SU-DHL-6 (cell line): ENCODE measurements at regions not wholly inside any gene's neighbourhood (a gene's known extent, or its start where the extent isn't known, plus 50 kb on each side); places are given as distances from the start of the nearest gene placed in this dataset.

ENCODE experiments used
- H2AFZ ChIP-seq: fragments of 200-600 bp; sonication (generic); 2 replicates; pipeline ENCODE4 v1.6.1; 2014; ENCODE audit warnings: low read depth, mild to moderate bottlenecking, moderate library complexity, mixed read lengths, antibody characterized with exemption, low read length; ENCODE audit not compliant: severe bottlenecking
- H3F3A ChIP-seq: fragments of 200-600 bp; shearing (Covaris generic); 2 replicates; pipeline ENCODE4 v1.6.0; 2016; ENCODE audit warnings: antibody characterized with exemption, mild to moderate bottlenecking; ENCODE audit not compliant: insufficient read depth
- H3K27ac ChIP-seq: fragments of 200-600 bp; sonication (generic); 2 replicates; pipeline ENCODE4 v1.5.1; 2016; ENCODE audit warnings: low read depth, mild to moderate bottlenecking, low read length, moderate library complexity, mixed read lengths
- H3K27me3 ChIP-seq: fragments of 200-600 bp; sonication (generic), shearing (Covaris generic); 2 replicates; pipeline ENCODE4 v1.6.0; 2014; ENCODE audit warnings: mild to moderate bottlenecking, low read length
- H3K36me3 ChIP-seq: fragments of 200-600 bp; sonication (generic); 2 replicates; pipeline ENCODE4 v1.6.1; 2014; ENCODE audit warnings: mild to moderate bottlenecking, low read length, mixed read lengths
- H3K4me2 ChIP-seq: fragments of 300-600, 200-600 bp; shearing (Covaris generic), sonication (generic); 2 replicates; pipeline ENCODE4 v1.6.0; 2014; ENCODE audit warnings: low read length, low read depth, mild to moderate bottlenecking; ENCODE audit not compliant: poor library complexity, severe bottlenecking
- H3K4me3 ChIP-seq: fragments of 200-600 bp; sonication (generic); 2 replicates; pipeline ENCODE4 v1.5.1; 2014; ENCODE audit warnings: antibody characterized with exemption, low read length, mild to moderate bottlenecking, mixed read lengths; ENCODE audit not compliant: insufficient read depth, poor library complexity, severe bottlenecking
- H3K79me2 ChIP-seq: fragments of 200-600 bp; sonication (generic); 2 replicates; pipeline ENCODE4 v1.6.1; 2014; ENCODE audit warnings: mild to moderate bottlenecking, low read length, moderate library complexity; ENCODE audit not compliant: insufficient read depth
- H3K9ac ChIP-seq: fragments of 200-600 bp; sonication (generic); 2 replicates; pipeline ENCODE4 v1.7.0; 2014; ENCODE audit warnings: mild to moderate bottlenecking, low read length
- H3K9me2 ChIP-seq: fragments of 200-600 bp; sonication (generic); replicated peaks from 2 replicates; pipeline ENCODE4 v1.6.1; 2014; ENCODE audit warnings: low read length; ENCODE audit not compliant: insufficient read depth
- H3K9me3 ChIP-seq: fragments of 200-600 bp; sonication (generic); 2 replicates; pipeline ENCODE4 v1.6.1; 2014; ENCODE audit warnings: low read length, mixed read lengths; ENCODE audit not compliant: insufficient read depth
- H4K20me1 ChIP-seq: fragments of 200-600 bp; sonication (generic); 2 replicates; pipeline ENCODE4 v1.6.1; 2014; ENCODE audit warnings: low read depth, mild to moderate bottlenecking, antibody characterized with exemption, low read length, moderate library complexity, mixed read lengths
- CTCF ChIP-seq: fragments of 200-600 bp; sonication (generic); IDR thresholded peaks from one replicate; pipeline ENCODE4 v1.5.1; 2017; ENCODE audit warnings: antibody characterized with exemption, mild to moderate bottlenecking, low read length, moderate library complexity; ENCODE audit not compliant: insufficient read depth, poor library complexity, severe bottlenecking
- EZH2phosphoT487 ChIP-seq: fragments of 200-600 bp; sonication (generic), shearing (Covaris generic); conservative IDR thresholded peaks from 2 replicates; pipeline ENCODE4 v1.6.1; 2018; ENCODE audit warnings: mild to moderate bottlenecking, antibody characterized with exemption, low read length, moderate library complexity, mixed read lengths

- Histone ChIP-seq H3F3A (no peaks in the 10 kb centered on the region), H3K27ac (no peak overlapping the region), H3K27me3 (no peaks in the 10 kb centered on the region), H4K20me1 (no peaks in the 10 kb centered on the region), H3K79me2 (no peaks in the 10 kb centered on the region), H2AFZ (no peak overlapping the region), H3K9me2 (no peaks in the 10 kb centered on the region), H3K9me3 (no peaks in the 10 kb centered on the region), H3K4me3 (no peak overlapping the region), H3K36me3 (no peaks in the 10 kb centered on the region), H3K4me2 (no peak overlapping the region), H3K9ac (no peak overlapping the region)
- no peak for TF ChIP-seq CTCF
Observed at GRCh38 chr4:81914623-81915022, 442.9 kb upstream of the RASGEF1B start.

- H2AFZ ChIP-seq = no peak overlapping the region
- H3K27ac ChIP-seq = no peak overlapping the region
- no peak overlapping the region for H3K4me2 ChIP-seq
- H3K36me3 ChIP-seq = no peaks in the 10 kb centered on the region
- H3K27me3 ChIP-seq = no peaks in the 10 kb centered on the region
- H3K4me3 ChIP-seq = no peak overlapping the region
- no peaks in the 10 kb centered on the region for H4K20me1 ChIP-seq
- H3K9ac ChIP-seq = no peak overlapping the region
- no peaks in the 10 kb centered on the region for H3F3A ChIP-seq
- H3K9me2 ChIP-seq = no peaks in the 10 kb centered on the region
- no peaks in the 10 kb centered on the region for H3K79me2 ChIP-seq
- no peaks in the 10 kb centered on the region for H3K9me3 ChIP-seq
- no peak for TF ChIP-seq EZH2phosphoT487
- TF ChIP-seq CTCF = peak; percentile 46
Observed at GRCh38 chr4:81913427-81913879, 441.7 kb upstream of the RASGEF1B start.

GRCh38 chr4:81912376-81913030 is 440.8 kb upstream of the RASGEF1B start:
- Histone ChIP-seq H3K9ac (no peak overlapping the region), H3K9me2 (no peaks in the 10 kb centered on the region), H3K4me2 (no peak overlapping the region), H3K79me2 (no peaks in the 10 kb centered on the region), H3K36me3 (no peaks in the 10 kb centered on the region), H2AFZ (no peak overlapping the region), H3K4me3 (no peak overlapping the region), H3F3A (no peaks in the 10 kb centered on the region), H3K27me3 (no peaks in the 10 kb centered on the region), H4K20me1 (no peaks in the 10 kb centered on the region), H3K27ac (no peak overlapping the region), H3K9me3 (no peaks in the 10 kb centered on the region)
- TF ChIP-seq CTCF (no peak), EZH2phosphoT487 (no peak)
